ENCODE measurements at regions not wholly inside any gene's neighbourhood (a gene's known extent, or its start where the extent isn't known, plus 50 kb on each side); places are given as distances from the start of the nearest gene placed in this dataset.

GRCh38 chr6:163889904-163890514 is 475.5 kb downstream of the QKI start:
- Histone ChIP-seq H4K20me1 (ENCODE audit: insufficient read depth, low read length) (no peaks in the 10 kb centered on the region), H3K79me2 (ENCODE audit: low read length) (no peaks in the 10 kb centered on the region), H3K27me3 (ENCODE audit: low read depth, low read length) (no peaks in the 10 kb centered on the region), H3K36me3 (replicated peaks; ENCODE audit: low read depth, low read length) (no peaks in the 10 kb centered on the region), H3K4me3 (ENCODE audit: low read length) (no peak overlapping the region), H3K9me3 (ENCODE audit: insufficient read depth, low read length) (no peaks in the 10 kb centered on the region), H2AFZ (ENCODE audit: low read depth, low read length) (no peak overlapping the region), H3K4me1 (ENCODE audit: low read length) (peaks cover 11% of the 10 kb centered on the region), H3K9ac (ENCODE audit: low read length) (no peak overlapping the region), H3K4me2 (ENCODE audit: low read length) (no peak overlapping the region), H3K27ac (ENCODE audit: low read length) (no peak overlapping the region)
- no peak for TF ChIP-seq EZH2phosphoT487 (IDR thresholded peaks at IDR 0.05; ENCODE audit: low read depth)
- TF ChIP-seq, protein P1, sequence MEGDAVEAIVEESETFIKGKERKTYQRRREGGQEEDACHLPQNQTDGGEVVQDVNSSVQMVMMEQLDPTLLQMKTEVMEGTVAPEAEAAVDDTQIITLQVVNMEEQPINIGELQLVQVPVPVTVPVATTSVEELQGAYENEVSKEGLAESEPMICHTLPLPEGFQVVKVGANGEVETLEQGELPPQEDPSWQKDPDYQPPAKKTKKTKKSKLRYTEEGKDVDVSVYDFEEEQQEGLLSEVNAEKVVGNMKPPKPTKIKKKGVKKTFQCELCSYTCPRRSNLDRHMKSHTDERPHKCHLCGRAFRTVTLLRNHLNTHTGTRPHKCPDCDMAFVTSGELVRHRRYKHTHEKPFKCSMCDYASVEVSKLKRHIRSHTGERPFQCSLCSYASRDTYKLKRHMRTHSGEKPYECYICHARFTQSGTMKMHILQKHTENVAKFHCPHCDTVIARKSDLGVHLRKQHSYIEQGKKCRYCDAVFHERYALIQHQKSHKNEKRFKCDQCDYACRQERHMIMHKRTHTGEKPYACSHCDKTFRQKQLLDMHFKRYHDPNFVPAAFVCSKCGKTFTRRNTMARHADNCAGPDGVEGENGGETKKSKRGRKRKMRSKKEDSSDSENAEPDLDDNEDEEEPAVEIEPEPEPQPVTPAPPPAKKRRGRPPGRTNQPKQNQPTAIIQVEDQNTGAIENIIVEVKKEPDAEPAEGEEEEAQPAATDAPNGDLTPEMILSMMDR (IDR thresholded peaks at IDR 0.05; ENCODE audit: low read depth, low read length): no peak

DNA sequence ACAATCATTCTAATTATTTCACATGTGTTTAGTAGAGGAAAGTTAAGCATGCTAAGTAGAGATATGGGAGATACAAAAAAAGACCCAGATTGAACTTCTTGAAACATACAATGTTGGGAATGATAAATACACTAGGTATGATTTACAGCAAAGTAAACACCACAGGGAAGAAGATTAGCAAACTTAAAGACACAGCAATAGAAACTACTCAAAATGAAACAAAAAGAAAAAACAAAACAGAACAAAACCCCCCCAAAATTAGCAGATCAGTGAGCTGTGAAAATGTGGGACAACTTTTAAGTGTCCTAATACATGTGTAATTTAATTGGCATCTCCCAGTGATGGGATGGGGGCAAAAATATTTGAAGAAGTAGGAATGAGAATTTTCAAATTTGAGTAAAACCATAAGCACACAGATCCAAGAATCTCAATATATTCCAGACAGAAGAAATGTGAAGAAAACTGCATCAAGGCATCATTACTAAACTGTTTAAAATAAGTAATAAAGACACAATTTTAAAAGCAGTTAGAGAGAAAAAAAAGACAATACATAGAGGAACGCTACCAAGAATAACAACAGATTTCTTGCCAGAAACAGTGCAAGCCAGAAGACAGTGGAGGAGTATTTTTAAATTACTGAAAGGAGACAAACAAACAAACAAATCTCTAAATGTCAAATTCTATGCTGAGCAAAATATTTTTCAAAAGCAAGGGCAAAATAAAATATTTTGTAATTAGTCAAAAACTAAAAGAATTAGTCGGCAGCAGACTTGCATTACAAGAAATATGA is 473.7 kb downstream of the QKI start:
- Histone ChIP-seq H3K9ac (ENCODE audit: low read length) (no peak overlapping the region), H3K79me2 (ENCODE audit: low read length) (no peaks in the 10 kb centered on the region), H3K4me1 (ENCODE audit: low read length) (peaks cover 11% of the 10 kb centered on the region), H3K9me3 (ENCODE audit: insufficient read depth, low read length) (no peaks in the 10 kb centered on the region), H3K36me3 (replicated peaks; ENCODE audit: low read depth, low read length) (no peaks in the 10 kb centered on the region), H3K4me2 (ENCODE audit: low read length) (no peak overlapping the region), H4K20me1 (ENCODE audit: insufficient read depth, low read length) (no peaks in the 10 kb centered on the region), H3K27ac (ENCODE audit: low read length) (no peak overlapping the region), H3K4me3 (ENCODE audit: low read length) (no peak overlapping the region), H2AFZ (ENCODE audit: low read depth, low read length) (no peak overlapping the region), H3K27me3 (ENCODE audit: low read depth, low read length) (no peaks in the 10 kb centered on the region)
- TF ChIP-seq EZH2phosphoT487 (IDR thresholded peaks at IDR 0.05; ENCODE audit: low read depth): no peak
- TF ChIP-seq, protein P1 (IDR thresholded peaks at IDR 0.05; ENCODE audit: low read depth, low read length): no peak

DNA sequence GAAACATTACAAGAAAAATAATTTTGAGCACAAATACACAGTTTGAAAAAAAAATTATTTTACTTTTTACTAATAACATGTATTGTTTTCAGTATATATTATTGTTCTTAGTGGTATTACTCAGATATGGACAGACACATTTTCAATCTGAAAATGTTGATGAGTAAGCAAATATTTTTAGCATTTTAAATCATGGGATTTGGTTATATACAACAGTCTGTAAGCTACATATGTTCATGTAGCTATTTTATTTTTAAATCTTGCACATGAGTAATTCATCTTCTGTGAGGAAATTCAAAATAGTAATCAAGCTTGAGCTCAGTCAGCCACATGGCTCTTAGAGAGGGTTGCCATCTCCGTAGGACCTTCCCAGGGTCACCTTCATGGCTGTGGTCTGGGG is 471.9 kb downstream of the QKI start:
- no peaks in the 10 kb centered on the region for H3K36me3 ChIP-seq (replicated peaks; ENCODE audit: low read depth, low read length)
- no peaks in the 10 kb centered on the region for H3K9me3 ChIP-seq (ENCODE audit: insufficient read depth, low read length)
- peaks cover 11% of the 10 kb centered on the region for H3K4me1 ChIP-seq (ENCODE audit: low read length)
- H4K20me1 ChIP-seq (ENCODE audit: insufficient read depth, low read length): no peaks in the 10 kb centered on the region
- no peak overlapping the region for H3K27ac ChIP-seq (ENCODE audit: low read length)
- H3K79me2 ChIP-seq (ENCODE audit: low read length): no peaks in the 10 kb centered on the region
- no peak overlapping the region for H3K9ac ChIP-seq (ENCODE audit: low read length)
- TF ChIP-seq EZH2phosphoT487 (IDR thresholded peaks at IDR 0.05; ENCODE audit: low read depth): no peak
- TF ChIP-seq, protein P1 (IDR thresholded peaks at IDR 0.05; ENCODE audit: low read depth, low read length): no peak
- no peak overlapping the region for H3K4me3 ChIP-seq (ENCODE audit: low read length)
- H3K4me2 ChIP-seq (ENCODE audit: low read length): no peak overlapping the region
- H2AFZ ChIP-seq (ENCODE audit: low read depth, low read length): no peak overlapping the region
- H3K27me3 ChIP-seq (ENCODE audit: low read depth, low read length): no peaks in the 10 kb centered on the region

DNA sequence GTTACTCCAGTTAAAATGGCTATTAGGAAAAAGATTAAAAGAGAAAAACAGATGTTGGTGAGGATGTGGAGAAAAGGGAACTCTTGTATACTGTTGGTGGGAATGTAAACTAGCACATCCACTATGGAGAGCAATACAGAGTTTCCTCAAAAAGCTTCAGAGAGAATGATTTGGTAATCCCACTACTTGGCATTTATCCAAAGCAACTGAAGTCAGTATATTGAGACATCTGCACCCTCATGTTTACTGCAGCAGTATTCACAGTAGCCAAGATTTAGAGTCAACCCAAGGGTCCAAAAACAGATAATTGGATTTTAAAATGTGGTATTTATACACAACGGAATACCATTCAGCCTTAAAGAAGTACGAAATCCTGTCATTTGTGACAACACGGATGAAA is 469.5 kb downstream of the QKI start:
- H4K20me1 ChIP-seq (ENCODE audit: insufficient read depth, low read length): no peaks in the 10 kb centered on the region
- no peak overlapping the region for H3K4me2 ChIP-seq (ENCODE audit: low read length)
- H3K9me3 ChIP-seq (ENCODE audit: insufficient read depth, low read length): no peaks in the 10 kb centered on the region
- TF ChIP-seq, protein P1 (IDR thresholded peaks at IDR 0.05; ENCODE audit: low read depth, low read length): no peak
- no peak for TF ChIP-seq EZH2phosphoT487 (IDR thresholded peaks at IDR 0.05; ENCODE audit: low read depth)
- H3K27me3 ChIP-seq (ENCODE audit: low read depth, low read length): no peaks in the 10 kb centered on the region
- H3K27ac ChIP-seq (ENCODE audit: low read length): no peak overlapping the region
- no peak overlapping the region for H3K9ac ChIP-seq (ENCODE audit: low read length)
- no peaks in the 10 kb centered on the region for H3K79me2 ChIP-seq (ENCODE audit: low read length)
- H3K36me3 ChIP-seq (replicated peaks; ENCODE audit: low read depth, low read length): no peaks in the 10 kb centered on the region
- H3K4me1 ChIP-seq (ENCODE audit: low read length): peaks cover 11% of the 10 kb centered on the region
- H2AFZ ChIP-seq (ENCODE audit: low read depth, low read length): no peak overlapping the region
- no peak overlapping the region for H3K4me3 ChIP-seq (ENCODE audit: low read length)
